ENCODE measurements at regions not wholly inside any gene's neighbourhood (a gene's known extent, or its start where the extent isn't known, plus 50 kb on each side); places are given as distances from the start of the nearest gene placed in this dataset.
"Not testable (repeated sequence)": the region's sequence is repeated elsewhere in the genome, so short reads cannot be mapped to it uniquely, and the experiment has no call there.

- DNase-seq = no peak
Measured at GRCh38 chrX:114077773-114078172, 506.1 kb upstream of the HTR2C start.

- no peak for DNase-seq
Measured at GRCh38 chrX:114075073-114075673, 508.7 kb upstream of the HTR2C start.

- no peak for DNase-seq
Measured at GRCh38 chrX:114073926-114074325, 510.0 kb upstream of the HTR2C start.

GRCh38 chrX:114071412-114071811, 512.5 kb upstream of the HTR2C start:
- DNase-seq = no peak

- no peak for DNase-seq
Measured at GRCh38 chrX:114065577-114066223, 518.2 kb upstream of the HTR2C start.

GRCh38 chrX:114061226-114061625, 522.7 kb upstream of the HTR2C start:
- no peak for DNase-seq

- DNase-seq = peak; percentile 3
Measured at GRCh38 chrX:114058988-114059418, 524.9 kb upstream of the HTR2C start.

- not testable (repeated sequence) for DNase-seq
Measured at GRCh38 chrX:114057422-114057821, 526.5 kb upstream of the HTR2C start.

GRCh38 chrX:114051667-114052315, 532.1 kb upstream of the HTR2C start:
- DNase-seq = no peak

- DNase-seq = no peak
Measured at GRCh38 chrX:114050075-114050796, 533.6 kb upstream of the HTR2C start.

- DNase-seq = no peak
Measured at GRCh38 chrX:114049063-114049462, 534.8 kb upstream of the HTR2C start.

GRCh38 chrX:114047558-114047957, 536.3 kb upstream of the HTR2C start:
- no peak for DNase-seq

- DNase-seq = no peak
Measured at GRCh38 chrX:114046695-114047279, 537.1 kb upstream of the HTR2C start.

GRCh38 chrX:114041470-114041869, 542.4 kb upstream of the HTR2C start:
- DNase-seq = not testable (repeated sequence)

GRCh38 chrX:114040661-114041269, 543.1 kb upstream of the HTR2C start:
- not testable (repeated sequence) for DNase-seq

GRCh38 chrX:114040111-114040510, 543.8 kb upstream of the HTR2C start:
- DNase-seq = not testable (repeated sequence)

- no peak for DNase-seq
Measured at GRCh38 chrX:114038358-114038757, 545.5 kb upstream of the HTR2C start.

GRCh38 chrX:114037515-114037914, 546.4 kb upstream of the HTR2C start:
- DNase-seq = no peak

GRCh38 chrX:114028907-114029662, 554.8 kb upstream of the HTR2C start:
- DNase-seq = no peak

- no peak for DNase-seq
Measured at GRCh38 chrX:114017086-114017485, 566.8 kb upstream of the HTR2C start.

GRCh38 chrX:114015966-114016365, 567.9 kb upstream of the HTR2C start:
- DNase-seq = no peak

GRCh38 chrX:114006664-114007063, 577.2 kb upstream of the HTR2C start:
- no peak for DNase-seq

Data from suppressor macrophage treated with lipopolysaccharide for 4 hours (primary cell).